GM12865 (cell line): ENCODE measurements at regions not wholly inside any gene's neighbourhood (a gene's known extent, or its start where the extent isn't known, plus 50 kb on each side); places are given as distances from the start of the nearest gene placed in this dataset.

ENCODE experiments used
- DNase-seq: peaks from one replicate; pipeline ENCODE4 v3.0.0; 2010; ENCODE audit warnings: low read depth
- H3K4me3 ChIP-seq: 2 replicates; pipeline ENCODE4 v1.5.1; 2011; ENCODE audit warnings: mild to moderate bottlenecking, low read depth, low read length, control low read depth
- TF ChIP-seq, protein P1 (sequence below): IDR thresholded peaks from 2 replicates; pipeline ENCODE4 v1.5.1; 2011; ENCODE audit warnings: low read length, control low read depth, low read depth, inconsistent platforms; ENCODE audit not compliant: insufficient read depth; ENCODE audit errors: missing control alignments

DNA sequence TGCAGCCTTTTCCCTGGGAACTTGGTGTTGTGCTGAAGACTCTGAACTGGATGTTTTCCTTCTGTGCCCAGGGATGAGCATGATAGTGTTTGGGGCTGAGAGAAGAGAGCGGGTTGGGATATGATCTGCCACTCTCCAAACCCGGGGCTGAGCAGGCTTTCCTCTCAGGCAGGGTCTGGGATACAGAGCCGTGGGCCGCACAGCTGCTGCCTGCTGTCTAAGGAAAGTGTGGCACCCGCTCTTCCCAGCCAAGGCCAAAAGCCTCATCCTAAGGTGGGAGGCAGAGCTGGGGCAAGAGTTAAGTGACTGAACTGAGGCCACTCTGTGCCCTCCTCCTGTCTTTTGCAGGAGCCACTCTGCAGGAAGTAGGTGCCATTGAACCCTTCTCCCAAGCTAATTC lies 83.6 kb upstream of the PITX1 start:
- no peak overlapping the region for H3K4me3 ChIP-seq
- TF ChIP-seq, protein P1, sequence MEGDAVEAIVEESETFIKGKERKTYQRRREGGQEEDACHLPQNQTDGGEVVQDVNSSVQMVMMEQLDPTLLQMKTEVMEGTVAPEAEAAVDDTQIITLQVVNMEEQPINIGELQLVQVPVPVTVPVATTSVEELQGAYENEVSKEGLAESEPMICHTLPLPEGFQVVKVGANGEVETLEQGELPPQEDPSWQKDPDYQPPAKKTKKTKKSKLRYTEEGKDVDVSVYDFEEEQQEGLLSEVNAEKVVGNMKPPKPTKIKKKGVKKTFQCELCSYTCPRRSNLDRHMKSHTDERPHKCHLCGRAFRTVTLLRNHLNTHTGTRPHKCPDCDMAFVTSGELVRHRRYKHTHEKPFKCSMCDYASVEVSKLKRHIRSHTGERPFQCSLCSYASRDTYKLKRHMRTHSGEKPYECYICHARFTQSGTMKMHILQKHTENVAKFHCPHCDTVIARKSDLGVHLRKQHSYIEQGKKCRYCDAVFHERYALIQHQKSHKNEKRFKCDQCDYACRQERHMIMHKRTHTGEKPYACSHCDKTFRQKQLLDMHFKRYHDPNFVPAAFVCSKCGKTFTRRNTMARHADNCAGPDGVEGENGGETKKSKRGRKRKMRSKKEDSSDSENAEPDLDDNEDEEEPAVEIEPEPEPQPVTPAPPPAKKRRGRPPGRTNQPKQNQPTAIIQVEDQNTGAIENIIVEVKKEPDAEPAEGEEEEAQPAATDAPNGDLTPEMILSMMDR, result no peak
- DNase-seq, result no peak

DNA sequence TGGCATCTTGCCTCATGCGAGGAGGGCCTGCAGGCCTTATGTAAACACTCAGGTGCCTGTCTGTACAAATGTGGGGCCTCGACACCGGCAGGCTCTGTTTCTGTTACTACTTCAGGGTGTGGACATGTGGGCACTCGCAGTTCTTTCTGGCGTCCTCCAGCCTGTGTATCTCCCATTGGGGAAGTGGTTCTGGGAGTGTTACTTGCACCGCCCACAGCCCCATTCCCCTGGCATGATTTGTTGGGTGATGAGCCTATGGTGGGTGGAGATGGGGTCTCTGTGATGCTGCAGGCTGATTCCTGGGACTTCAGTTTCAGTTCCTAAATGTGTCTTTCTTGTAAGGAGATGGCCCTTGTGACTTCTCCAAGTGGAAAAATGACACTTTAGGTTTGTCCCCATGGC lies 82.1 kb upstream of the PITX1 start:
- TF ChIP-seq, protein P1, result no peak
- DNase-seq, result no peak
- no peak overlapping the region for H3K4me3 ChIP-seq

DNA sequence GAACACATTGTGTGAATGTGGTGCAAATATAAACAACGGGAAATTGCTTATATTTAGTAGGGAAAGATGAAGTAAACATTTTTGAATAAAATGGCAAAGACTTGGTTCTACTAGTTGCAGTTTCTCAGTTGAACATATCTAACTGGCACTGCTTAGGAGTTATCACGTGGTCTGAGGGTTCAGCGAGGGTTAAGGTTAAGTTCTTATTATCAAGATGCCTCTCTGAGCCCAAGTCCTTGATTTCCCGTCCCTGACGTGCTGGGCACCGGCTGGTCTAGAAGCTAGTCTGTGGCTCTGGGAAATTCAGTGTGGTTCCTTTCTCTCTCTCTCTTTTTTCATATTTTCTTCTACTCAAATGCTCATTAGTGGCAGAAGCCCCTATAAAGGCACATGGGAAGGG lies 81.6 kb upstream of the PITX1 start:
- no peak for DNase-seq
- H3K4me3 ChIP-seq, result no peak overlapping the region
- TF ChIP-seq, protein P1, result no peak

DNA sequence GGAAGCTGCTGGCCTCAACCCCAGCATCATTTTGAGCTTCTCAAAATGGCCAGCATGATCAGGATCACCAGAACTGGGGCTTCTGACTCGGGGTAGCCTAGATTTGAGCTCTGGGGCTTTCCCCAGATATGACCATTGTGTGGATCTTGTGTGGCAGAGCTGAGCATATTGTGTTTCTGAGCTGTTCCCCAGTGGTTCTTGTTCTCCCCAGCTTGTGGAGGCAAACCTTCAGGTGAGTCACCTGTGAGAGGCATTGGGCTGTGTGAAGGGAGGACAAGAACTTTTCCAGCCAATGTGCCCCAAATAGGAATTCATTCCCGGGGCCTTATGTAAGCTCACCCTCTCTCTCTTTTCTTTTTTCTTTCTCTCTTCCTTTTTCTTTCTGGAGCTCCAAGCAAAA lies 80.7 kb upstream of the PITX1 start:
- TF ChIP-seq, protein P1, result no peak
- H3K4me3 ChIP-seq, result no peak overlapping the region
- DNase-seq, result no peak

DNA sequence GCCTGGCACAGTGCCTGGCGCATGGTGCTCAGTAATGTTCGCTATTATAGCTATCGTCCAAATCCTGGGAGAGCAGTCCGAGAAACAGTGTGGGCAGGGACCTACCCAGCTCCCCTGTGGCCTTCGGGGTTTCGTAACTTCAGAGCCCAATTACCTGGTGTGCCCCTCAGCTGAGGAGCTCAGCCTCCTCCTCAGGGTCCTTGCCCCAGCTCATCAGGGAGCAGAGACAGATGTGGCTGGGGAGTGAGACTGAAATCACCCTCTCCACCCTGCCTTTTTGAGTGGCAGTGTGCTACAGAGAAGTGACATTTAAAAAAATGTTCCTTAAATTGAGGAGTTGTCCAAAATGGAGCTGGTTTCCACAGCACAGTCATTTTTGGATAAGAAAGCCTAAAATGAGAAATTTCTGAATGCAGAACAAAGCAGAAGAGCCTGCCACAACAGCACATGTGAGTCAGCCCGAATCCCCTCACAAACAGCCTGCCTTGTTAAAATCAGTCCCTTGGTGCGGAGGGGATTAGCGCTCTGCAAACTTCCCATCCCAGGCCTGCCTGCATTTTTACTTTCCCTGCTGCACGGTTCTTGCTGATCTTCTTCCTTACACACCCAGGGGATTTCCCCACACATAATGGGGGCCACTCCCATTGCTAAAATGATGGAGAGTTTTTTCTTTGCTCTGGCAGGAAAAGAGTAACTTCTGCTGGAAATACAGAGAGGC lies 78.1 kb upstream of the PITX1 start:
- TF ChIP-seq, protein P1, result no peak
- H3K4me3 ChIP-seq, result no peak overlapping the region
- no peak for DNase-seq

DNA sequence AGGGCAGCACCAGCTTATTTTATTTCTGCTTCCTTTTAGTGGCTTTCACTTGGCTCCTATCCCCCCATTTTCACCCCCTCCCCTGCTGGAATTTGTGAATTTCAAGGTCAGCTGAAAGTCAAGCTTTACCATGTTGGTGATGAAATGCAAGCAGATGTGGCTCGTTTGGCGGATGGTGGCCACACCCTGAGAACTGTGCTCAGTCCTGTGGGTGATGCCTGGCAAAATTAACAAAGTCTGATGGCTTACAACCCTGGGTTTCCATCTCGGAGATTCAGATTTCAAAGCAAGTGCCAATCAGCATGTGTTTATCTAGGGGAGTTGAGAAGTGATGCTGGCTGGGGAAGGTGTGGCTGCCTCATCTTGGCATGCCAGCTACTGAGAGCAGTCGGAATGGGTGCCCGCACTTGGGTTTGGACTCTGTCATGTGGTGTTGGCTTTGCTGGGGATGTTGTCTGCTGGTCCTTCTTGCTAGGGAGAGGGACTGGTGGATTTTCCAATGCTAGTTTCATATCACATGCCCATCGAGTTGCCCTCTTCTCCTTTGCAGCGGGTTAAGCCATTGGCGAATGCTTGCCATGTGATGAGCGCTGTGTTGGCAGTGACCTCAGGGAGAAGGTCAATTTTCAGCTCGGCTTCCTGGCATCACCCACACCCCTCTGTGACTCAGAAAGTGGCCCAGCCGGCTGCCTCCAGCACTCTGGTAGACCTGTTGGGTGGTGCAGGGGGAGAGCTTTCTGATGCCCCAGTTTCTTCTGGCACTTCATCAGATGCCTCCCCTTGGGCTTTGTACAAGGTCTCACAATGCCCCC lies 77.0 kb upstream of the PITX1 start:
- H3K4me3 ChIP-seq, result no peak overlapping the region
- TF ChIP-seq, protein P1, result no peak
- no peak for DNase-seq
